PC-3 (cell line): ENCODE measurements at regions not wholly inside any gene's neighbourhood (a gene's known extent, or its start where the extent isn't known, plus 50 kb on each side); places are given as distances from the start of the nearest gene placed in this dataset.

Experiments
- ATAC-seq: fragments of 200-7000 bp; cut with Tn5 transposase; 2 replicates; pipeline ENCODE4 v1.9.1; 2020; ENCODE audit warnings: mild to moderate bottlenecking, moderate library complexity
- BruUV-seq: library from RNA; stranded (reverse); fragments of 400-500 nt; replicated peaks from 2 replicates; lab custom pipeline; 2021; lab: Mats Ljungman, UMichigan
- CTCF ChIA-PET: fragments of 300-600 bp; sonication (Branson Sonifier 250); formaldehyde crosslinking; loops from one replicate; lab custom pipeline; 2022; ENCODE audit warnings: antibody characterized with exemption; lab: Charles Lee
- POLR2A ChIA-PET: fragments of 300-600 bp; sonication (Branson Sonifier 250); formaldehyde crosslinking; loops from one replicate; lab custom pipeline; 2022; ENCODE audit warnings: antibody characterized with exemption; ENCODE audit not compliant: unreplicated experiment; lab: Charles Lee
- DNase-seq: peaks from one replicate; pipeline ENCODE4 v3.0.0-alpha.2; 2015
- H2AFZ ChIP-seq: fragments of 300-600 bp; sonication (generic); 2 replicates; pipeline ENCODE4 v1.6.0; 2016; ENCODE audit warnings: antibody characterized with exemption, low read length
- H3F3A ChIP-seq: fragments of 300-600 bp; sonication (generic); one replicate; pipeline ENCODE4 v1.6.0; 2017; ENCODE audit warnings: antibody characterized with exemption, low read length, control low read depth, mild to moderate bottlenecking; ENCODE audit not compliant: unreplicated experiment
- H3K27ac ChIP-seq: fragments of 300-600 bp; sonication (generic); 2 replicates; pipeline ENCODE4 v1.5.1; 2016; ENCODE audit warnings: mild to moderate bottlenecking, low read length
- H3K27me3 ChIP-seq: fragments of 300-600 bp; sonication (generic); 2 replicates; pipeline ENCODE4 v1.6.1; 2016; ENCODE audit warnings: low read length, mixed read lengths
- H3K36me3 ChIP-seq: fragments of 300-600 bp; sonication (generic); 2 replicates; pipeline ENCODE4 v1.6.1; 2016; ENCODE audit warnings: low read depth, mixed run types, low read length, mixed read lengths
- H3K4me1 ChIP-seq: fragments of 300-600 bp; sonication (generic); 2 replicates; pipeline ENCODE4 v1.5.1; 2016; ENCODE audit warnings: low read length; ENCODE audit not compliant: insufficient read depth
- H3K4me2 ChIP-seq: fragments of 300-600 bp; sonication (generic); 2 replicates; pipeline ENCODE4 v1.6.0; 2016; ENCODE audit warnings: low read length
- H3K4me3 ChIP-seq: fragments of 300-600 bp; sonication (generic); 2 replicates; pipeline ENCODE4 v1.5.1; 2016; ENCODE audit warnings: mild to moderate bottlenecking, low read length, mixed read lengths
- H3K79me2 ChIP-seq: fragments of 300-600 bp; sonication (generic); 2 replicates; pipeline ENCODE4 v1.6.1; 2017; ENCODE audit warnings: low read length, mixed read lengths
- H3K9ac ChIP-seq: fragments of 300-600 bp; sonication (generic); 2 replicates; pipeline ENCODE4 v1.6.0; 2016; ENCODE audit warnings: mild to moderate bottlenecking, low read length
- H3K9me2 ChIP-seq: fragments of 300-600 bp; sonication (generic); replicated peaks from 2 replicates; pipeline ENCODE4 v1.6.1; 2016; ENCODE audit warnings: mixed run types, low read length, mixed read lengths
- H3K9me3 ChIP-seq: fragments of 300-600 bp; sonication (generic); 2 replicates; pipeline ENCODE4 v1.6.1; 2016; ENCODE audit warnings: low read length, mixed read lengths
- H4K20me1 ChIP-seq: fragments of 300-600 bp; sonication (generic); 2 replicates; pipeline ENCODE4 v1.6.1; 2016; ENCODE audit warnings: low read length, mixed read lengths
- CTCF ChIP-seq: fragments of 300-600 bp; sonication (generic); conservative IDR thresholded peaks from 2 replicates; pipeline ENCODE4 v1.5.1; 2017; ENCODE audit warnings: antibody characterized with exemption, low read depth, mild to moderate bottlenecking, low read length
- EZH2 ChIP-seq: fragments of 300-600 bp; sonication (generic); IDR thresholded peaks from one replicate; pipeline ENCODE4 v1.6.1; 2017; ENCODE audit warnings: antibody characterized with exemption, mild to moderate bottlenecking, low read length; ENCODE audit not compliant: unreplicated experiment
- EZH2phosphoT487 ChIP-seq: fragments of 300-600 bp; sonication (generic); IDR thresholded peaks from 2 replicates; pipeline ENCODE4 v1.6.1; 2018; ENCODE audit warnings: mild to moderate bottlenecking, antibody characterized with exemption, low read length, borderline replicate concordance
- intact Hi-C: fragments of 100-400 bp; cut with micrococcal nuclease; formaldehyde crosslinking; loops from 2 replicates; pipeline ENCODE4 v1.9.0; 2023

- no peak for ATAC-seq
- Histone ChIP-seq H3K79me2 (no peaks in the 10 kb centered on the region), H3K9me3 (no peaks in the 10 kb centered on the region), H3K27me3 (no peaks in the 10 kb centered on the region), H3K4me1 (no peaks in the 10 kb centered on the region), H3F3A (no peaks in the 10 kb centered on the region), H4K20me1 (no peaks in the 10 kb centered on the region), H3K4me3 (no peak overlapping the region), H3K4me2 (no peak overlapping the region), H3K9ac (no peak overlapping the region), H3K9me2 (no peaks in the 10 kb centered on the region), H3K27ac (no peak overlapping the region), H3K36me3 (no peaks in the 10 kb centered on the region), H2AFZ (no peak overlapping the region)
- no peak for DNase-seq
- TF ChIP-seq EZH2phosphoT487 (no peak), EZH2 (no peak)
- ChIA-PET CTCF (no interaction called here), POLR2A (no interaction called here)
- no TSS peak for BruUV-seq
- intact Hi-C loops: no loop called here
These were observed 76.3 kb downstream of the ZNF608 start for GRCh38 chr5:124669956-124670721.

- no TSS peak for BruUV-seq
- CTCF ChIA-PET: no interaction called here
- no peaks in the 10 kb centered on the region for H4K20me1 ChIP-seq
- H3K4me2 ChIP-seq: no peak overlapping the region
- no peak overlapping the region for H3K27ac ChIP-seq
- intact Hi-C loops: no loop called here
- DNase-seq (no peak), ATAC-seq (no peak)
- TF ChIP-seq EZH2 (no peak), EZH2phosphoT487 (no peak), CTCF (no peak)
- POLR2A ChIA-PET: no interaction called here
- no peaks in the 10 kb centered on the region for H3F3A ChIP-seq
- no peak overlapping the region for H2AFZ ChIP-seq
- H3K79me2 ChIP-seq: no peaks in the 10 kb centered on the region
- no peak overlapping the region for H3K9ac ChIP-seq
- no peak overlapping the region for H3K4me3 ChIP-seq
- H3K9me2 ChIP-seq: no peaks in the 10 kb centered on the region
- H3K4me1 ChIP-seq: no peaks in the 10 kb centered on the region
- no peaks in the 10 kb centered on the region for H3K36me3 ChIP-seq
- H3K27me3 ChIP-seq: no peaks in the 10 kb centered on the region
- no peaks in the 10 kb centered on the region for H3K9me3 ChIP-seq
These were observed 77.2 kb downstream of the ZNF608 start for GRCh38 chr5:124669300-124669648.

GRCh38 chr5:124668353-124669299 lies 77.8 kb downstream of the ZNF608 start:
- Histone ChIP-seq H4K20me1 (no peaks in the 10 kb centered on the region), H3K79me2 (no peaks in the 10 kb centered on the region), H3K9me3 (no peaks in the 10 kb centered on the region), H2AFZ (no peak overlapping the region), H3K27ac (no peak overlapping the region), H3K9me2 (no peaks in the 10 kb centered on the region), H3K4me1 (no peaks in the 10 kb centered on the region), H3K36me3 (no peaks in the 10 kb centered on the region), H3K9ac (no peak overlapping the region), H3K4me2 (no peak overlapping the region), H3K4me3 (no peak overlapping the region), H3F3A (no peaks in the 10 kb centered on the region), H3K27me3 (no peaks in the 10 kb centered on the region)
- ATAC-seq (no peak), DNase-seq (no peak)
- intact Hi-C loops: no loop called here
- POLR2A ChIA-PET: no interaction called here
- CTCF ChIA-PET: no interaction called here
- no TSS peak for BruUV-seq
- TF ChIP-seq EZH2phosphoT487 (no peak), CTCF (no peak), EZH2 (no peak)
